ENCODE measurements at regions not wholly inside any gene's neighbourhood (a gene's known extent, or its start where the extent isn't known, plus 50 kb on each side); places are given as distances from the start of the nearest gene placed in this dataset.

DNA sequence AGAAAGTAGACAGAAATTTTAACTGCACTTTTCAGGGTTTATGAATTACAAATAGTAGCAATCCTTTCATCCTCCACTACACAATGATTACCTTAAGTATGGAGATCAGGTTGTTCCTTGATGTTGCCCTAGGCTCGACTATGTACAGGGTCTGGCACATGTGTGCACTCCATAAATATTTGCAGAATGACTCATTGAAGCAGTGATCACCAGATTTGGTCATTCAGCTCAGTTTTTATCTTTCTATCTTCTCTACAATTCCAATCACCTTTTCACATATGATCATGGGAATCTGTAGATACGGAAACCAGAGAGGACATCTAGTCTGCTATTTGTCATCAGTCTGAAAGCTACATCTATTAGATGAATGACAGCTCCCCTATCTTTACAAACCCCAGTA, 171.7 kb upstream of the HCCS start:
- TF ChIP-seq CTCF (IDR thresholded peaks at IDR 0.05; ENCODE audit: extremely low read depth, insufficient read depth, missing control alignments): no peak
- in situ Hi-C loops (cut with MboI; ENCODE audit: low pct_unique_long_range_greater_than_20kb, low sequenced_read_pairs, unreplicated experiment): no loop called here
- DNase-seq (ENCODE audit: low spot score): no peak

DNA sequence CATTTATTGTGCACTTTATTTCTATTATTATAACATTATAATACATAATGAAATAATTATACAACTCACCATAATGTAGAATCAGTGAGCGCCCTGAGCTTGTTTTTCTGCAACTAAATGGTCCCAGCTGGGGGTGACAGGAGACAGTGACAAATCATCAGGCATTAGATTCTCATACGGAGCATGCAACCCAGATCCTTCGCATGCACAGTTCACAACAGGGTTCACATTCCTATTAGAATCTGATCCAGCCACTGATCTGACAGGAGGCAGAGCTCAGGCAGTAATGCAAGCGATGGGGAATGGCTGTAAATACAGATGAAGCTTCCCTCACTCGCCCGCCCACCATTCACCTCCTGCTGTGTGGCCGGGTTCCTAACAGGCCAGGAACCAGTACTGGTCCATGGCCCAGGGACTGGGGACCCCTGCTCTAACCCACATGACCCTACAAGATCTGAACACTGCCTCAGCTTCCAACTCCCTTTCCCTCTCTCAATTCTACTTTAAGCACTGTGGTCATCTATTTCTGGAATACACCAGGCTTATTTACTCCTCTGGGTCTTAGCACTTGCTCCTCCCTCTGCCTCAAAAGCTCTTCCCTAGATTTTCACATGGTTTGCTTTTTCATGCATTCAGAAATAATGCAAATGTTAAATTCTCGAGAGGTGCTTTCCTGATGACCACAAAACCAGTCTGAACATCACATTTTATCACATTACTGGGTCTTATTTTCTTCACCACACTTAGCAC, 166.8 kb upstream of the HCCS start:
- TF ChIP-seq CTCF (IDR thresholded peaks at IDR 0.05; ENCODE audit: extremely low read depth, insufficient read depth, missing control alignments): no peak
- DNase-seq (ENCODE audit: low spot score): no peak
- in situ Hi-C loops (cut with MboI; ENCODE audit: low pct_unique_long_range_greater_than_20kb, low sequenced_read_pairs, unreplicated experiment): no loop called here

DNA sequence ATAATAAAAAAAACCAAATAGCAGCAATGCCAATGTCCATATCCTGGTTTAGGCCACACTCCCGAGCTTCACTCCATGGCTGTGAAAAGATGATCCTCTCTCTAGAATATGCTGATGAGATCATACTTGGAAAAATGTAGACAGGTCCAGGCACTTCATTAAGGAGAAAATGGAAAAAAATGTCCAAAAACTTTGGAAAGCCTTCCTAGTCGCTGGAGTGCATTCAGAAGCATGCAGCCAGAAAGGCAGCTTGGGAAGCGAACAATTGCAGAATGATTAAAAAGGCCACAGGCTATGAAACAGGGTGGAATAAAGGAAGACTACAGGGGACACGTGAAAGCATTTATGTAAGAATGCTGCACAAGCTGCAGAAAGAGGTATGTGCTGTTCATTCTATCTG, 165.6 kb upstream of the HCCS start:
- TF ChIP-seq CTCF (IDR thresholded peaks at IDR 0.05; ENCODE audit: extremely low read depth, insufficient read depth, missing control alignments): no peak
- in situ Hi-C loops (cut with MboI; ENCODE audit: low pct_unique_long_range_greater_than_20kb, low sequenced_read_pairs, unreplicated experiment): no loop called here
- no peak for DNase-seq (ENCODE audit: low spot score)

DNA sequence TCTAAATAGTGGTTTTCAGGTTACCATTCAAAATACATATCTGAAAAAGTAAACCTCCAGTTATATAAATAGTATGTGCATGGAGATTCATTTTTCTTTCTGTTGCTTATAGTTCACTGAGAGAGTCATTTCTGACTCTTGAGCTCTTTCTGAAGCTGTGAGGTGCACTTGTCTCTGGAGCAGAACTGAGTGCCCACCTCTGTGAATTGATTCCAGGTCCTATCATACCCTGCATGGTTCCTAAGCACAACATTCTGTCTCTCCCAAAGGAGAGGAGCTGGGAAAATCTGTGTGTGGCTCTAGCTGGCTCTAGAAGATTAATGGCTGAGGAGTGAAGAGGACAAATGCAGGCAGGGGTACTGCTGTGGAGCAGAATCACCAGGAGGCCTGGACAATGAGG, 161.6 kb upstream of the HCCS start:
- TF ChIP-seq CTCF (IDR thresholded peaks at IDR 0.05; ENCODE audit: extremely low read depth, insufficient read depth, missing control alignments): no peak

GRCh38 chrX:10952619-10953018, 158.5 kb upstream of the HCCS start:
- no peak for DNase-seq (ENCODE audit: low spot score)
- TF ChIP-seq CTCF (IDR thresholded peaks at IDR 0.05; ENCODE audit: extremely low read depth, insufficient read depth, missing control alignments): no peak
- in situ Hi-C loops (cut with MboI; ENCODE audit: low pct_unique_long_range_greater_than_20kb, low sequenced_read_pairs, unreplicated experiment): no loop called here

More for the DNA sequence above, 161.6 kb upstream of the HCCS start:
- no peak for DNase-seq (ENCODE audit: low spot score)
- in situ Hi-C loops (cut with MboI; ENCODE audit: low pct_unique_long_range_greater_than_20kb, low sequenced_read_pairs, unreplicated experiment): no loop called here

DNA sequence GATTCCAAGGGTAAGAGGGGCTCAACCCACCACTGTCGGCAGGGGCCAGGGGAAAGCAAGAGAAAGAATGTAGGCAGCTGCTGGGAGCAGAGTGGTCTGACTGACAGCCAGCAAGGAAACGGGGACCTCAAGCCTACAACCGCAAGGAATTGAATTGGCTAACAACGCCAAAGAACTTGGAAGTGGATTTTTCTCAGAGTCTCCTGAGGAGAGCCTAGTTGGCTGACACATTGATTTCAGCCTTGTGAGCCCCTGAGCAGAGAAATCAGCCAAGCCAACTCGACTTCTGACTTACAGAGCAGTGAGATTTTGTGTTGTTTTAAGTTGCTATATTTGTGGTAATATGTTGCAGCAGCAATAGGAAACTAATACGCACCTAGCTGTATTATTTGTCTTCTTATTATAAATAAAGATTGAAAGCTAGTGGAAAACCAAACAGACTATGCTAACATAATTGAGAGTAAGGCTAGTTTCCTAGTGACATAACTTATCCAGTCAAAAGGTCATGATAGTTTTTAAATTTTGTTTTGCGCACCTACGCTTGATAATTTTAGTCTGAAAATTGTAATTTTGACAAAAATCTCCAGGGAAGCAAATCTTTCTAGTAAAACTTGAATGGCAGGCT, 145.8 kb upstream of the HCCS start:
- no peak for DNase-seq (ENCODE audit: low spot score)
- no peak for TF ChIP-seq CTCF (IDR thresholded peaks at IDR 0.05; ENCODE audit: extremely low read depth, insufficient read depth, missing control alignments)
- in situ Hi-C loops (cut with MboI; ENCODE audit: low pct_unique_long_range_greater_than_20kb, low sequenced_read_pairs, unreplicated experiment): no loop called here

Measured in GM13977 (cell line).